ENCODE measurements at regions not wholly inside any gene's neighbourhood (a gene's known extent, or its start where the extent isn't known, plus 50 kb on each side); places are given as distances from the start of the nearest gene placed in this dataset.
"Not testable (repeated sequence)": the region's sequence is repeated elsewhere in the genome, so short reads cannot be mapped to it uniquely, and the experiment has no call there.

DNA sequence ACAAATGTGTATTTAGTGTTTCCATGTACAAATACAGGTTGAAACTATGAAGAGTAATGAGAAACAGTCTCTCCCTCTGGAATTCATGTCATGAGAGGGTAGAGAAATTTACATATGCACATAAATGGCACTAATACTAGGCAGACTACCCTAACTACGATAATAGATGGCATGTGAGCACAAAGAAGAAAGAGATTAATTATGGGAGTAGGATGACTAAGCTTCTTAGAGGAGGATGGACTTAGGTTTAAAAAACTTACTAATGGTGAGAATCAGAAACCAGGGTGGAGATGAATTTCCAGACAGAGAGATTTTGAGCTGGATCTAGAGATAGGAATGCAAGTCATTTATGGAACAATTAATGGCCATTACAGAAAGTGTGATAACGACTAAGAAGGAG lies 225.3 kb upstream of the HTR1E start:
- ATAC-seq, result no peak
- no peaks in the 10 kb centered on the region for H3K9me3 Mint-ChIP-seq
- H3K27ac Mint-ChIP-seq, result no peak overlapping the region
- no peak overlapping the region for H3K4me3 Mint-ChIP-seq
- H3K36me3 Mint-ChIP-seq, result no peaks in the 10 kb centered on the region
- no peaks in the 10 kb centered on the region for H3K4me1 Mint-ChIP-seq
- no peaks in the 10 kb centered on the region for H3K27me3 Mint-ChIP-seq

DNA sequence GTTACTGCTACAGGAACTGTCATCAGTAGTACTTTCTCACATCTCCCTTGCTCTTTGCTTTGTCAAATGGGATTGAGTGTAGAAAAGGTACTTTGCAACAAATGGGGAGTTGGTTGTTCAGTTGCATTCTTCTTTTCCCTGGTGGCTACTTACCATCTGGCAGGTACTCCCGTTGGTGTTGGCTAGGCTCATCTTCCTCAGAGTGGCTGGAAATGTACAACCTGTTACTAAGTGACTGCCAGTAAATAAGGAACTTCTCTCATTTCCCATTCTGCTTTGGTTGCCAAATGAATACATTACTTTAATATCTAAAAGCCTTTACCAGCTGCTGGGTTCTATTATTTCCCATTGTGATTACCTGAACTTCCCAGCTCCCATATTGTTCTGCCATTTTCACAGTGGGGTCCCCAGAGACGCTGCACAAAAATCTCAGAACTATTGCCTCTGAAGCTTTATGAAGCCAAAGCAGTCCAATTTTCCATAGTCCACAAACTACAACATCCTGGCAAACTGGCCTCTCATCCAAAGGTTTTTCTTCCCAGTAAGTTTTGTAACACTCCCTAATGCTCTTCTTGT lies 229.7 kb upstream of the HTR1E start:
- H3K27me3 Mint-ChIP-seq, result no peaks in the 10 kb centered on the region
- H3K4me1 Mint-ChIP-seq, result no peaks in the 10 kb centered on the region
- H3K9me3 Mint-ChIP-seq, result peaks cover 6% of the 10 kb centered on the region
- H3K36me3 Mint-ChIP-seq, result no peaks in the 10 kb centered on the region
- H3K27ac Mint-ChIP-seq, result no peak overlapping the region
- no peak overlapping the region for H3K4me3 Mint-ChIP-seq
- ATAC-seq, result no peak

DNA sequence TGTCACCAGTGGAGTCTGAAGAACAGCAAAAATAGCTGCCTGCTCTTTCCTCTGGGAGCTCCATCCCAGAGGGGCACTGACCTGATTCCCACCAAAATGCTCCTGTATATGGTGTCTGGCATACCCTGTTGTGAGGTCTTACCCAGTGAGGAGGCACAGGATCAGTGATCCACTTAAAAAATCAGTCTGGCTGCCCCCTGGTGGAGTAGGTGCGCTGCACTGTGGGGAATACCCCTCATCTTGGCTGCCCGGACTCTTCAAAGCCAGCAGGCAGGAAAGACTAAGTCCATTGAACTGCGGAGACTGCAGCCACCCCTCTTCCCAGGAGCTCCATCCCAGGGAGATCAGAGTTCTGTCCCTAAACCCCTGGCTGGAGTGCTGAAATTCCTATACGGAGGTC lies 230.9 kb upstream of the HTR1E start:
- H3K9me3 Mint-ChIP-seq, result peaks cover 9% of the 10 kb centered on the region
- H3K4me3 Mint-ChIP-seq, result no peak overlapping the region
- no peaks in the 10 kb centered on the region for H3K4me1 Mint-ChIP-seq
- no peak overlapping the region for H3K27ac Mint-ChIP-seq
- no peaks in the 10 kb centered on the region for H3K27me3 Mint-ChIP-seq
- no peak for ATAC-seq
- no peaks in the 10 kb centered on the region for H3K36me3 Mint-ChIP-seq

DNA sequence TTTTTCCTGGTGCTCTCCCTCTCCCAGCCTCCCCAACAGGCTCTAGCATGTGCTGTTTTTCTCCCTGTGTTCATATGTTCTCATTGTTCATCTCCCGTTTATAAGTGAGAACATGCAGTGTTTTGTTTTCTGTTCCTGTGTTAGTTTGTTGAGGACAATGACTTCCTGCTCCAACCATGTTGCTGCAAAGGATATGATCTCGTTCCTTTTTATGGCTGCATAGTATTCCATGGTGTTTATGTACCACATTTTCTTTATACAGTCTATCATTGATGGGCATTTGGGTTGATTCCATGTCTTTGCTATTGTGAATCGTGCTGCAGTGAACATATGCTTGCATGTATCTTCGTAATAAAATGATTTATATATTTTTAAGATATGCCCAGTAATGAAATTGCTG lies 236.1 kb upstream of the HTR1E start:
- H3K36me3 Mint-ChIP-seq, H3K27me3 Mint-ChIP-seq, H3K27ac Mint-ChIP-seq, H3K4me3 Mint-ChIP-seq, H3K4me1 Mint-ChIP-seq, ATAC-seq: not testable (repeated sequence)
- H3K9me3 Mint-ChIP-seq, result peaks cover 12% of the 10 kb centered on the region

DNA sequence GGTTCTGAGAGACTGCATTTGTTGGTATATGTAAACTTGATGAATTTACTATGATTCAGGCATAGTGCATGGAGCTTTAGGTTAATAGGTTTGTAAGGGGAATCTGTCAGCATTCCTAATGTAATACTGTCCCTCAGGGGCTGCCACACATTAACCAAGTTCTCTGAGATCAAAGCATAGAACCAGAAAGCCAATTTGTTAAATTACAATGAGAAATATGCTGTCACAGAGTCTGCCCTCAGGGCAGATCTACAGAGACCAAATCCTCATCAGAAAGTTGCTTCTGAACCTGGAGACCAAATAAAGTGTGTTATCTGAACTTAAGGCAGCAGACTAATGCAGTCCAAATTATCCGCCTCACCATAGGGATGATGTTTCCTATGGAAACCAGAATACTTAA lies 250.8 kb upstream of the HTR1E start:
- no peaks in the 10 kb centered on the region for H3K36me3 Mint-ChIP-seq

DNA sequence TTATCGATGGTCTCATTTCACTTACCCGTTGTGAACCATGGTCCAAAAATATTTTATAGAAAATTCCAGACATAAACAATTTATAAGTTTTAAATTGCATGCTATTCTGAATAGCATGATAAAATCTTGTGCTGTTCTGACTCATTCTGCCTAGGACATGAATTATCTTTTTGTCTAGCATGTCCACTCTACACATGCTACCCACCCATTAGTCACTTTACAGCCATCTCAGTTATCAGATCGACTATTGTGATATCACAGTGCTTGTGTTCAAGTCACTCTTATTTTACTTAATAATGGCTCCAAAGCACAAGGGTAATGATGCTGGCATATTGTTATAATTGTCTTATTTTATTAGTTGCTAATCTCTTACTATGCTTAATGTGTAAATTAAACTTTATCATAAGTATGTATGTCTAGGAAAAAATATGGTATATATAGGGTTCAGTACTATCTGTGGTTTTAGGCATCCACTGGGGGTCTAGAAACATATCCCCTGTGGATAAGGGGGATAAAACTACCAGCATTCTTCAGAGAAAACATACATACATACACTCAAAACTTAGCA lies 252.0 kb upstream of the HTR1E start:
- ATAC-seq, result no peak

More for the DNA sequence above, 250.8 kb upstream of the HTR1E start:
- ATAC-seq, result no peak
- H3K27ac Mint-ChIP-seq, result no peak overlapping the region
- no peak overlapping the region for H3K4me3 Mint-ChIP-seq
- no peaks in the 10 kb centered on the region for H3K4me1 Mint-ChIP-seq
- peaks cover 6% of the 10 kb centered on the region for H3K9me3 Mint-ChIP-seq
- no peaks in the 10 kb centered on the region for H3K27me3 Mint-ChIP-seq

DNA sequence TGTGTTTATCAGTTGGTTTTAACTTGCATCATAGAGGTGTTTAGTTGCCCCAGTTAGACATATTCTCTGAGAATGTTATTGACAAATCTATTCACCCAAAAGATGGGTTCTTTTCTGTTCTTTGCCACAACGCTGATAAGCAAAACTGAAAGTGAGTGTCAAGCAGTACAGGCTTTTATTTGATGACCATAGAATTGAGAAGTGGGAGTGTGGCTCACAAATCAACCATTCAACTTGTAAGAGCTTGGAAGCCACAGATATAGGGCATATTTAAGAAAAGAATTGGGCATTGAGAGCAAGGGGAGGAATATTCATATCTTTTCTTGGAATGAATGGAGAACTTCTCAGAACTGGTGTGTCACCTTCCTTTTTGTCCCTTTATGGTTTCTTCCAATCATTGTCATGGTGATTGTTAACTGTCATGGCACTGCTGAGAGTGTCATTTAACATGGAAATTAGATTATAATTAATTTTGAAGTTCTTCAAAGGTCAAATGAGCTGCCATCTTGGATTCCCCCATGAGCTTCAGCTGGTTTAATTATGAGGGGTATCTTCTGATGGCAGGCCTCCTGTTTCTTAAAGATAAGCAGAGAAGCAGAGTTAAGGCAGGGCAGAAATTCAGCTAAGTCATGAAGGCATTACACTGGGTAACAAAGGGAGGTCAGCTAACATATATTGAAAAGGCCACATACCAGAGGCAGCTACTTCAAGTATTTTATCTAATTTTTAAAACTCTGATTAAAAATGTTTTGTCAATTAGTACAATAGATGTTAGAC lies 254.0 kb upstream of the HTR1E start:
- Mint-ChIP-seq H3K9me3 (no peaks in the 10 kb centered on the region), H3K36me3 (no peaks in the 10 kb centered on the region)

More for the DNA sequence above, 252.0 kb upstream of the HTR1E start:
- no peaks in the 10 kb centered on the region for H3K27me3 Mint-ChIP-seq
- no peak overlapping the region for H3K4me3 Mint-ChIP-seq
- H3K9me3 Mint-ChIP-seq, result peaks cover 6% of the 10 kb centered on the region
- H3K36me3 Mint-ChIP-seq, result no peaks in the 10 kb centered on the region
- H3K27ac Mint-ChIP-seq, result no peak overlapping the region
- H3K4me1 Mint-ChIP-seq, result no peaks in the 10 kb centered on the region

DNA sequence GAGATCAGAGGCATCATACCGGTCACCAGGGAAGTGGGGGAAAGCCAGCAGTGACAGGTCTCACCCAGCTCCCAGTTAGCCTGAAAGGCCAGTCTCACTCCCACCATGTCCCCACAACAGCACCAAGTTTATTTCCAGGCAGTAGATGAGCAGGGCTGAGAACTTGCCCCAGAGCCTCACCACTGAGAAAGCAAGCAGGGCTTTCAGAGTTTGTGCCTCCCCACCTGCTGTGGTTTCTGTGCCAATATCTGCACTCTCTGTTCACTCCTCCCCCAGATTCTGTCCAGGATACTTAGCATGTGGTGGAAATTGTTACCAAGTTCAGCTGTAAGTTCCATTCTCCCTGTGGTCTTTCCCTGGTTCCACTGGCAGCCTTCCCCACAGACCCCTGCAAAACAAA lies 255.0 kb upstream of the HTR1E start:
- no peaks in the 10 kb centered on the region for H3K9me3 Mint-ChIP-seq
- H3K27me3 Mint-ChIP-seq, result no peaks in the 10 kb centered on the region
- H3K4me3 Mint-ChIP-seq, result no peak overlapping the region
- no peaks in the 10 kb centered on the region for H3K4me1 Mint-ChIP-seq
- H3K27ac Mint-ChIP-seq, result no peak overlapping the region
- H3K36me3 Mint-ChIP-seq, result no peaks in the 10 kb centered on the region
- no peak for ATAC-seq

More for the DNA sequence above, 254.0 kb upstream of the HTR1E start:
- Mint-ChIP-seq H3K27ac (no peak overlapping the region), H3K27me3 (no peaks in the 10 kb centered on the region), H3K4me1 (no peaks in the 10 kb centered on the region), H3K4me3 (no peak overlapping the region)
- no peak for ATAC-seq

DNA sequence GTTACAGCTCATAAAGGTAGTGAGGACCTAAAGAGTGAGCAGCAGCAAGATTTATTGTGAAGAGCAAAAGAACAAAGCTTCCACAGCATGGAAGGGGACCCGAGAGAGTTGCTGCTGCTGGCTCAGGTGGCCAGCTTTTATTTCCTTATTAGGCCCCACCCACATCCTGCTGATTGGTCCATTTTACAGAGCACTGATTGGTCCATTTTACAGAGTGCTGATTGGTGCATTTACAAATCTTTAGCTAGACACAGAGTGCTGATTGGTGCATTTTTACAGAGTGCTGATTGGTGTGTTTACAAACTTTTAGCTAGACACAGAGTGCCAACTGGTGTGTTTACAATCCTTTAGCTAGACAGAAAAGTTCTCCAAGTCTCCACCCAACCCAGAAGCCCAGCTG lies 256.2 kb upstream of the HTR1E start:
- H3K9me3 Mint-ChIP-seq, H3K27me3 Mint-ChIP-seq, H3K4me1 Mint-ChIP-seq, H3K36me3 Mint-ChIP-seq, H3K27ac Mint-ChIP-seq, H3K4me3 Mint-ChIP-seq, ATAC-seq: not testable (repeated sequence)

DNA sequence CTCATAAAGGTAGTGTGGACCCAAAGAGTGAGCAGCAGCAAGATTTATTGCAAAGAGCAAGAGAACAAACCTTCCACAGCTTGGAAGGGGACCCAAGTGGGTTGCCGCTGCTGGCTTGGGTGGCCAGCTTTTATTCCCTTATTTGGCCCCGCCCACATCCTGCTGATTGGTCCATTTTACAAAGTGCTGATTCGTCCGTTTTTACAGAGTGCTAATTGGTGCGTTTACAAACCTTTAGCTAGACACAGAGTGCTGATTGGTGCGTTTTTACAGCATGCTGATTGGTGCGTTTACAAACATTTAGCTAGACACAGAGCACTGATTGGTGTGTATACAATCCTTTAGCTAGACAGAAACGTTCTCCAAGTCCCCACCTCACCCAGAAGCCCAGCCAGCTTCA lies 265.2 kb upstream of the HTR1E start:
- H3K4me1 Mint-ChIP-seq, H3K36me3 Mint-ChIP-seq, ATAC-seq: not testable (repeated sequence)

DNA sequence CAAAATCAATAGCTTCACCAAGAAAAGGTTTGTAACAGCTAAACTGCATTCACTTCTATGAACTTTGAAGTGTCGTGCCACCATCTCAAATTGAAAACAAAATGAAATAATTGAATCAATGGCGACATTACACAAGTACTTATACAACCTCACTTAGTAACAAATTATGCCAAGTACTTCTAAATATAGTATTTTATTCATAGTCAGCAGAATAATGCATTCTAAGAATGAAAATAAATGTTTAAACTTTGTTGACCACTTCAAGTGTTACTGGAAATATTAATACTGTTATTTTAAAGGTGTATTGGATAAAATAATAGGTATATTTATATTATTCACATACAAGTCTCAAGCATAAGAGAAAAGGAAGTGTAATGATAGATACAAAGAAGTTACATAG lies 280.1 kb upstream of the HTR1E start:
- Mint-ChIP-seq H3K4me1 (no peaks in the 10 kb centered on the region), H3K27ac (no peak overlapping the region), H3K27me3 (no peaks in the 10 kb centered on the region), H3K9me3 (peaks cover 11% of the 10 kb centered on the region), H3K4me3 (no peak overlapping the region), H3K36me3 (no peaks in the 10 kb centered on the region)
- ATAC-seq, result no peak

More for the DNA sequence above, 265.2 kb upstream of the HTR1E start:
- H3K27ac Mint-ChIP-seq, H3K27me3 Mint-ChIP-seq, H3K4me3 Mint-ChIP-seq: not testable (repeated sequence)
- peaks cover 14% of the 10 kb centered on the region for H3K9me3 Mint-ChIP-seq

DNA sequence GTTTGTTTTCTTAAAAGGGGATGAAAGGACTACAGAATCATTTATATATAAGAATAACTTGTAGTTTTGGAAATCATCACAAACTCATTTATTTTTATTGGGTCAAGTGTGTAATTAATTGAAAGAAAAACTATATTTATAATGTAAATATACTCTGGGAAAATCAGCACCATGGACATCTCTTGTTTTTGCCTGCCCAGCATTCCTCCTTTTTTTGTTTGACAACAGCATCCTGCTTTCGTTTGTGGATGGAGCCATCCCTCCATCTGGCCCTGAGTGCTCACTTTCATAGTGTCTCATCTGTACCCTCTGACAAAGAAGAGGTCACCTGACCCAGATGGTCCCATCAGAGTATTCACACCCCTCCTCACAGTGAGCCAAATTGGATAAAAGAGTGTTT lies 308.2 kb upstream of the HTR1E start:
- ATAC-seq, result no peak
- H3K36me3 Mint-ChIP-seq, result no peaks in the 10 kb centered on the region
- peaks cover 2% of the 10 kb centered on the region for H3K9me3 Mint-ChIP-seq
- no peak overlapping the region for H3K27ac Mint-ChIP-seq
- H3K4me3 Mint-ChIP-seq, result no peak overlapping the region
- H3K27me3 Mint-ChIP-seq, result no peaks in the 10 kb centered on the region
- H3K4me1 Mint-ChIP-seq, result no peaks in the 10 kb centered on the region

DNA sequence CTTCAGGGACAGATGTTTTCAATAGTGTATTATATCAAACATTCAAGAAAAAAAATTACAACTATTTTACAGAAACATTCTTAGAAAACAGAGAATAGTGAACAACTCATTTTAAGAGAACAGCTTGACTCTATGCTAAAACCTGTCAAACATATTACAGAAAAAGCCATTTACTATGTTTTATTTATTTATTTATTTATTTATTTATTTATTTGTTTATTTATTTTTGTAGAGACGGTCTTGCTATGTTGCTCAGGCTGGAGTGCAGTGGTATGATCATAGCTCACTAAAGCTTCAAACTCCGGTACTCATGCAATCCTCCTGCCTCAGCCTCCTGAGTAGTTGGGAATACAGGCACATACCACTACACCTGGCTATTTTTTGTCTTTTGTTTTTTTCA lies 317.9 kb upstream of the HTR1E start:
- Mint-ChIP-seq H3K27me3 (no peaks in the 10 kb centered on the region), H3K27ac (no peak overlapping the region), H3K9me3 (peaks cover 14% of the 10 kb centered on the region), H3K36me3 (no peaks in the 10 kb centered on the region), H3K4me3 (no peak overlapping the region), H3K4me1 (no peaks in the 10 kb centered on the region)
- no peak for ATAC-seq

DNA sequence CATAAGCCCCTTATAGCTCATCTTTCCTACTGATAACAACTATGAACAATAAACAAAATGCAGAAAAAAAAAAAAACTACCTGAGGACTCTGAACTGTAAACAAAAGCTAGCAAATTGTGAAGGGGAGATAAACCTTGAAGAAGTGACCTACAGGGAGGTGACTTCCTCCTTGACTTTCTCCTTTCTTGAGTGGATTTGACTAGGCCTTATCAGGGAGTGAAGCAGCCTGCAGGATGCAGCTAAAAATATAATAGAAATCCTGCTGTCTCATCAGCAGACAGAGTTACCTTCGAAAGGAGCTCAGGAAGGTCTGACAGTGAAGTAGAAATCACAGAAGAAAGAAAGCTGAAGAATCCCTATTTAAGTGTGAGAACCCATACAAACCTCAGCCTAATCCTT lies 322.0 kb upstream of the HTR1E start:
- Mint-ChIP-seq H3K4me3 (no peak overlapping the region), H3K4me1 (no peaks in the 10 kb centered on the region), H3K27me3 (no peaks in the 10 kb centered on the region), H3K27ac (no peak overlapping the region), H3K9me3 (peaks cover 2% of the 10 kb centered on the region), H3K36me3 (no peaks in the 10 kb centered on the region)
- ATAC-seq, result no peak

DNA sequence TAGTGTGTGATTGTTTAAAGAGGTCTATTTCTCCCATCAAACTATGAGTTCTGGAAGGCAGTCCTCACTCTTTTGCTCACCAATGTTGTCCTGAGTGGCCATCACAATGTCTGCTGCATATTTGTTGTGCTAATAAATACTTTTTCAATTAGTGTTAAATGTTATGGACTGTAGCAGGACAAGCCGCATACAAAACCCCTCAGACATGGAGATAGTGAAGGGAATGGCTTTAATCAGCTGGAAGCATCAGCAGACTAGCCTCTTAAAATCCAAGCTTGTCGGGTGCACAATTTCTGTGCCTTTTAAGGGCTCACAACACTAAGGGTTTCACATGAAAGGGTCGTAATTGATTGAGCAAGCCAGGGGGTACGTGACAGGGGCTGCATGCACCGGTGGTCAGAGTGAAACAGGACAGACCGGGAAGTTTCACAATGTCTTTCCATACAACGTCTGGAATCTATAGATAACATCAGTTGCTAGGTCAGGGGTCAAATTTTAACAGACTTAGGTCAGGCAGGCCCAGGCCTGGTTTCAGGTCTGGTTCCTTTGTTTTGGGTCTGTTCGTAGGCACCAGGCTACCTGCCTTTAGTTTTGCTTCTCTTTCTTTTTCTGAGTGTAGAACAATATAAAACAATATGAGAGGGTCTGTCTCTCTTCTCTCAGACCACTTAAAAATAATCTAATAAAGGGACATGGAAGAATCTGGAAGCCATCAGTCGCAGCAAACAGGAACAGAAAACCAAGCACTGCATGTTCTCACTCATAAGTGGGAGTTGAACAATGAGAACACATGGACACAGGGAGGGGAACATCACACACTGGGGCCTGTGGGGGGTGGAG lies 327.6 kb upstream of the HTR1E start:
- Mint-ChIP-seq H3K4me1 (no peaks in the 10 kb centered on the region), H3K36me3 (no peaks in the 10 kb centered on the region), H3K27ac (no peak overlapping the region), H3K4me3 (no peak overlapping the region), H3K9me3 (no peaks in the 10 kb centered on the region), H3K27me3 (no peaks in the 10 kb centered on the region)
- ATAC-seq, result no peak
